HEK293 (cell line): ENCODE measurements at regions not wholly inside any gene's neighbourhood (a gene's known extent, or its start where the extent isn't known, plus 50 kb on each side); places are given as distances from the start of the nearest gene placed in this dataset.

ENCODE experiments used
- CTCF ChIA-PET: fragments of 350-600 bp; formaldehyde crosslinking; extraction: SDS; loops from one replicate; lab custom pipeline; 2021; ENCODE audit warnings: antibody characterized with exemption; lab: Yijun Ruan, JAX
- POLR2A ChIA-PET: fragments of 300-600 bp; formaldehyde crosslinking; extraction: SDS; loops from one replicate; lab custom pipeline; 2020; ENCODE audit warnings: antibody characterized with exemption, inconsistent platforms; lab: Yijun Ruan, JAX
- H3K27ac ChIP-seq: fragments of 200-500 bp; sonication (Bioruptor generic); 2 replicates; pipeline ENCODE4 v1.5.1; 2014; ENCODE audit warnings: low read depth, low read length, control low read depth, inconsistent platforms; ENCODE audit errors: extremely low read depth
- H3K36me3 ChIP-seq, 2 experiments: fragments of 200-500 bp in 1 of 2; sonication (Bioruptor generic) in 1 of 2; 1 replicate in 1 of 2; 2 replicates in 1 of 2; pipeline ENCODE4 v1.5.1; 2014 to 2017; ENCODE audit warnings: inconsistent platforms in 2 of 2, low read length in 2 of 2; ENCODE audit not compliant: control insufficient read depth in 2 of 2, insufficient read depth in 1 of 2
- H3K4me1 ChIP-seq: fragments of 200-500 bp; sonication (Bioruptor generic); 2 replicates; pipeline ENCODE4 v1.5.1; 2014; ENCODE audit warnings: mild to moderate bottlenecking, low read length, inconsistent platforms; ENCODE audit not compliant: control insufficient read depth, insufficient read depth
- H3K4me3 ChIP-seq: 2 replicates; pipeline ENCODE4 v1.5.1; 2011; ENCODE audit warnings: low read depth, mild to moderate bottlenecking, control low read depth, low read length, moderate library complexity
- H3K9me3 ChIP-seq: fragments of 200-500 bp; sonication (Bioruptor generic); 2 replicates; pipeline ENCODE4 v1.5.1; 2014; ENCODE audit warnings: low read depth, low read length, inconsistent platforms; ENCODE audit not compliant: control insufficient read depth, insufficient read depth
- FEZF1 ChIP-seq: fragments of 450-650 bp; formaldehyde crosslinking; IDR thresholded peaks from 2 replicates; pipeline ENCODE4 v1.5.1; 2016; ENCODE audit warnings: missing biosample characterization, missing genetic modification characterization
- GFI1B ChIP-seq: fragments of 450-650 bp; formaldehyde crosslinking; IDR thresholded peaks from 2 replicates; pipeline ENCODE4 v1.5.1; 2016; ENCODE audit warnings: missing biosample characterization, missing genetic modification characterization
- PRDM1 ChIP-seq: fragments of 450-650 bp; formaldehyde crosslinking; IDR thresholded peaks from 2 replicates; pipeline ENCODE4; 2016; ENCODE audit warnings: missing biosample characterization, missing genetic modification characterization
- PRDM10 ChIP-seq: fragments of 450-650 bp; formaldehyde crosslinking; IDR thresholded peaks from 2 replicates; pipeline ENCODE4 v1.5.1; 2016; ENCODE audit warnings: missing biosample characterization, missing genetic modification characterization
- PRDM4 ChIP-seq: fragments of 450-650 bp; formaldehyde crosslinking; IDR thresholded peaks from 2 replicates; pipeline ENCODE4 v1.5.1; 2017; ENCODE audit warnings: missing biosample characterization, missing genetic modification characterization
- RBAK ChIP-seq: fragments of 450-650 bp; formaldehyde crosslinking; IDR thresholded peaks from 2 replicates; pipeline ENCODE4 v1.5.1; 2016; ENCODE audit warnings: missing biosample characterization, missing genetic modification characterization
- REPIN1 ChIP-seq: fragments of 450-650 bp; formaldehyde crosslinking; IDR thresholded peaks from 2 replicates; pipeline ENCODE4 v1.5.1; 2017; ENCODE audit warnings: missing biosample characterization, missing genetic modification characterization, low read depth
- SP3 ChIP-seq: fragments of 450-650 bp; formaldehyde crosslinking; IDR thresholded peaks from 2 replicates; pipeline ENCODE4 v1.5.1; 2016; ENCODE audit warnings: missing biosample characterization, missing genetic modification characterization
- ZBTB11 ChIP-seq: fragments of 450-650 bp; formaldehyde crosslinking; conservative IDR thresholded peaks from 2 replicates; pipeline ENCODE4 v1.5.1; 2016; ENCODE audit warnings: low read depth, missing biosample characterization, missing genetic modification characterization
- ZBTB7A ChIP-seq: fragments of 450-650 bp; formaldehyde crosslinking; IDR thresholded peaks from 2 replicates; pipeline ENCODE4 v1.5.1; 2016; ENCODE audit warnings: low read depth, missing biosample characterization, missing genetic modification characterization
- ZNF112 ChIP-seq: fragments of 450-650 bp; formaldehyde crosslinking; IDR thresholded peaks from 2 replicates; pipeline ENCODE4 v1.5.0; 2017; ENCODE audit warnings: missing biosample characterization, missing genetic modification characterization
- ZNF239 ChIP-seq: fragments of 450-650 bp; formaldehyde crosslinking; IDR thresholded peaks from 2 replicates; pipeline ENCODE4 v1.5.1; 2016; ENCODE audit warnings: missing biosample characterization, missing genetic modification characterization
- ZNF501 ChIP-seq: fragments of 450-650 bp; formaldehyde crosslinking; IDR thresholded peaks from 2 replicates; pipeline ENCODE4 v1.5.1; 2016; ENCODE audit warnings: missing biosample characterization, missing genetic modification characterization
- ZNF514 ChIP-seq: fragments of 450-650 bp; formaldehyde crosslinking; IDR thresholded peaks from 2 replicates; pipeline ENCODE4 v1.5.1; 2016; ENCODE audit warnings: missing biosample characterization, missing genetic modification characterization
- ZNF549 ChIP-seq: fragments of 450-650 bp; IDR thresholded peaks from 2 replicates; pipeline ENCODE4 v1.5.1; 2018; ENCODE audit warnings: missing biosample characterization, missing genetic modification characterization, mild to moderate bottlenecking, inconsistent platforms, moderate library complexity
- ZNF596 ChIP-seq: fragments of 450-650 bp; IDR thresholded peaks from 2 replicates; pipeline ENCODE4 v1.5.0; 2018; ENCODE audit warnings: missing biosample characterization, mild to moderate bottlenecking, missing genetic modification characterization, moderate library complexity
- ZNF654 ChIP-seq: fragments of 450-650 bp; formaldehyde crosslinking; IDR thresholded peaks from 2 replicates; pipeline ENCODE4 v1.5.1; 2016; ENCODE audit warnings: low read depth, missing biosample characterization, missing genetic modification characterization
- ZNF658 ChIP-seq: fragments of 450-650 bp; formaldehyde crosslinking; IDR thresholded peaks from 2 replicates; pipeline ENCODE4; 2016; ENCODE audit warnings: missing biosample characterization, missing genetic modification characterization
- ZNF704 ChIP-seq: fragments of 450-650 bp; formaldehyde crosslinking; IDR thresholded peaks from 2 replicates; pipeline ENCODE4 v1.5.1; 2016; ENCODE audit warnings: missing biosample characterization, missing genetic modification characterization
- ZNF768 ChIP-seq: fragments of 450-650 bp; formaldehyde crosslinking; IDR thresholded peaks from 2 replicates; pipeline ENCODE4 v1.5.1; 2018; ENCODE audit warnings: missing biosample characterization, mild to moderate bottlenecking, missing genetic modification characterization
- ZNF791 ChIP-seq: fragments of 450-650 bp; formaldehyde crosslinking; IDR thresholded peaks from 2 replicates; pipeline ENCODE4 v1.5.1; 2016; ENCODE audit warnings: missing biosample characterization, missing genetic modification characterization
- ZSCAN18 ChIP-seq: fragments of 450-650 bp; formaldehyde crosslinking; IDR thresholded peaks from 2 replicates; pipeline ENCODE4 v1.5.1; 2016; ENCODE audit warnings: missing biosample characterization, missing genetic modification characterization

- TF ChIP-seq PRDM1 (tag by site-specific recombination) = no peak
- no peak for TF ChIP-seq ZNF658
- TF ChIP-seq ZSCAN18 (tag by site-specific recombination) = no peak
- TF ChIP-seq ZNF501 = no peak
Measured at GRCh38 chr5:79853028-79853427, 138.0 kb downstream of the MTX3 start (continued).

GRCh38 chr5:79851391-79851863 lies 139.6 kb downstream of the MTX3 start:
- Histone ChIP-seq H3K9me3 (no peaks in the 10 kb centered on the region), H3K4me1 (no peaks in the 10 kb centered on the region), H3K4me3 (no peak overlapping the region), H3K36me3 (no peaks in the 10 kb centered on the region)
- CTCF ChIA-PET = interaction anchor here (0.7 kb wide), 1 partner anchor 294 kb away, joined by 3 read pairs; no protein-coding TSS in a partner anchor
- POLR2A ChIA-PET = no interaction called here
- TF ChIP-seq ZNF596 (tag by site-specific recombination) (no peak), ZNF768 (tag by site-specific recombination) (no peak), PRDM4 (no peak), ZNF112 (tag by site-specific recombination) (no peak), RBAK (no peak), REPIN1 (tag by site-specific recombination) (no peak), FEZF1 (no peak), ZNF654 (tag by site-specific recombination) (no peak), ZNF514 (tag by site-specific recombination) (no peak), ZBTB7A (no peak), ZNF791 (tag by site-specific recombination) (no peak), GFI1B (no peak), ZNF239 (tag by site-specific recombination) (no peak), ZNF704 (tag by site-specific recombination) (no peak), SP3 (tag by site-specific recombination) (no peak), PRDM10 (no peak), ZBTB11 (no peak), ZNF549 (tag by site-specific recombination) (no peak)
- TF ChIP-seq, all 188 proteins: peak for 0
- no peak overlapping the region for H3K27ac ChIP-seq
